ENCODE measurements at regions not wholly inside any gene's neighbourhood (a gene's known extent, or its start where the extent isn't known, plus 50 kb on each side); places are given as distances from the start of the nearest gene placed in this dataset.

DNA sequence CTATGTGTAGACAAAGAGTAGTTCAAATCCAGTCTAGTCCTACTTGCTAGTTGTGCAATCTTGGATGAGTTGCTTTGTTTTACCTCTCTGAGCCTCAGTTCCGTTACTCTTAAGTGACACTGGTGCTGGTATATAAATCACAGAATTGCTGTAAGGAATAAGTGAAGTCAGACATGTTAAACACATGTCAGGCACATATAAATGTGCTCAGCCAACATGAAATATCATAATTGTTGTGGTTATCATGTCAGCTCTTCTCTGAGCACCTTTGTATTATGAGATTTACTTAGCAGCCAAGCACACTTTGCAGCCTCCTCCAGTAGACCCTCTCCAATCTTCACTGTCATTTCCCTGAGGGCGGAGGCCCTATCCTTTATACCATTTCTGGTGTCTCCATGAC, 87.9 kb upstream of the PAK3 start:
- TF ChIP-seq, protein P1, sequence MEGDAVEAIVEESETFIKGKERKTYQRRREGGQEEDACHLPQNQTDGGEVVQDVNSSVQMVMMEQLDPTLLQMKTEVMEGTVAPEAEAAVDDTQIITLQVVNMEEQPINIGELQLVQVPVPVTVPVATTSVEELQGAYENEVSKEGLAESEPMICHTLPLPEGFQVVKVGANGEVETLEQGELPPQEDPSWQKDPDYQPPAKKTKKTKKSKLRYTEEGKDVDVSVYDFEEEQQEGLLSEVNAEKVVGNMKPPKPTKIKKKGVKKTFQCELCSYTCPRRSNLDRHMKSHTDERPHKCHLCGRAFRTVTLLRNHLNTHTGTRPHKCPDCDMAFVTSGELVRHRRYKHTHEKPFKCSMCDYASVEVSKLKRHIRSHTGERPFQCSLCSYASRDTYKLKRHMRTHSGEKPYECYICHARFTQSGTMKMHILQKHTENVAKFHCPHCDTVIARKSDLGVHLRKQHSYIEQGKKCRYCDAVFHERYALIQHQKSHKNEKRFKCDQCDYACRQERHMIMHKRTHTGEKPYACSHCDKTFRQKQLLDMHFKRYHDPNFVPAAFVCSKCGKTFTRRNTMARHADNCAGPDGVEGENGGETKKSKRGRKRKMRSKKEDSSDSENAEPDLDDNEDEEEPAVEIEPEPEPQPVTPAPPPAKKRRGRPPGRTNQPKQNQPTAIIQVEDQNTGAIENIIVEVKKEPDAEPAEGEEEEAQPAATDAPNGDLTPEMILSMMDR (IDR thresholded peaks at IDR 0.05; ENCODE audit: insufficient read depth in 1 of 2, low read depth in 1 of 2, low read length in 1 of 2, severe bottlenecking in 1 of 2, unreplicated experiment in 1 of 2), result no peak
- H3K4me3 Mint-ChIP-seq (ENCODE audit: unreplicated experiment), result no peak overlapping the region
- peaks cover 7% of the 10 kb centered on the region for H3K27me3 Mint-ChIP-seq (ENCODE audit: insufficient read depth, unreplicated experiment)
- H3K9me3 ChIP-seq, result no peaks in the 10 kb centered on the region
- H3K36me3 ChIP-seq (ENCODE audit: control insufficient read depth, insufficient read depth, low read length), result no peaks in the 10 kb centered on the region
- no peaks in the 10 kb centered on the region for H3K36me3 Mint-ChIP-seq (ENCODE audit: insufficient read depth, unreplicated experiment)
- CTCF ChIA-PET, result no interaction called here
- H3K27me3 ChIP-seq (replicated peaks; ENCODE audit: control insufficient read depth, insufficient read depth, low read length), result no peaks in the 10 kb centered on the region
- no peaks in the 10 kb centered on the region for H3K4me1 Mint-ChIP-seq (ENCODE audit: low read depth, unreplicated experiment)
- H3K4me1 ChIP-seq, result no peaks in the 10 kb centered on the region
- intact Hi-C loops (cut with micrococcal nuclease; ENCODE audit: unreplicated experiment), result no loop called here
- no peak overlapping the region for H3K4me3 ChIP-seq (ENCODE audit: low read depth, low read length)
- no peak for DNase-seq
- no peak overlapping the region for H3K27ac Mint-ChIP-seq (ENCODE audit: unreplicated experiment)
- POLR2A ChIA-PET, result no interaction called here
- no TSS peak for BruUV-seq (replicated peaks)
- H3K9me3 Mint-ChIP-seq (ENCODE audit: unreplicated experiment), result no peaks in the 10 kb centered on the region

GRCh38 chrX:111007238-111007637, 88.8 kb upstream of the PAK3 start:
- intact Hi-C loops (cut with micrococcal nuclease; ENCODE audit: unreplicated experiment), result no loop called here
- BruUV-seq (replicated peaks), result no TSS peak
- POLR2A ChIA-PET, result no interaction called here
- no peaks in the 10 kb centered on the region for H3K4me1 ChIP-seq
- H3K36me3 Mint-ChIP-seq (ENCODE audit: insufficient read depth, unreplicated experiment), result no peaks in the 10 kb centered on the region
- H3K36me3 ChIP-seq (ENCODE audit: control insufficient read depth, insufficient read depth, low read length), result no peaks in the 10 kb centered on the region
- peaks cover 7% of the 10 kb centered on the region for H3K27me3 Mint-ChIP-seq (ENCODE audit: insufficient read depth, unreplicated experiment)
- CTCF ChIA-PET, result no interaction called here
- H3K27ac Mint-ChIP-seq (ENCODE audit: unreplicated experiment), result no peak overlapping the region
- no peaks in the 10 kb centered on the region for H3K4me1 Mint-ChIP-seq (ENCODE audit: low read depth, unreplicated experiment)
- H3K4me3 ChIP-seq (ENCODE audit: low read depth, low read length), result no peak overlapping the region
- no peaks in the 10 kb centered on the region for H3K27me3 ChIP-seq (replicated peaks; ENCODE audit: control insufficient read depth, insufficient read depth, low read length)
- no peaks in the 10 kb centered on the region for H3K9me3 ChIP-seq
- TF ChIP-seq, protein P1 (IDR thresholded peaks at IDR 0.05; ENCODE audit: insufficient read depth in 1 of 2, low read depth in 1 of 2, low read length in 1 of 2, severe bottlenecking in 1 of 2, unreplicated experiment in 1 of 2), result no peak
- H3K9me3 Mint-ChIP-seq (ENCODE audit: unreplicated experiment), result no peaks in the 10 kb centered on the region
- H3K4me3 Mint-ChIP-seq (ENCODE audit: unreplicated experiment), result no peak overlapping the region
- no peak for DNase-seq

- no peak overlapping the region for H3K4me3 Mint-ChIP-seq (ENCODE audit: unreplicated experiment)
- no peaks in the 10 kb centered on the region for H3K36me3 ChIP-seq (ENCODE audit: control insufficient read depth, insufficient read depth, low read length)
- no TSS peak for BruUV-seq (replicated peaks)
- ChIA-PET CTCF (no interaction called here), POLR2A (no interaction called here)
- no peaks in the 10 kb centered on the region for H3K4me1 ChIP-seq
- H3K36me3 Mint-ChIP-seq (ENCODE audit: insufficient read depth, unreplicated experiment), result no peaks in the 10 kb centered on the region
- DNase-seq, result no peak
- no peaks in the 10 kb centered on the region for H3K9me3 ChIP-seq
- H3K27me3 ChIP-seq (replicated peaks; ENCODE audit: control insufficient read depth, insufficient read depth, low read length), result no peaks in the 10 kb centered on the region
- no peak overlapping the region for H3K27ac Mint-ChIP-seq (ENCODE audit: unreplicated experiment)
- intact Hi-C loops (cut with micrococcal nuclease; ENCODE audit: unreplicated experiment), result no loop called here
- peaks cover 7% of the 10 kb centered on the region for H3K27me3 Mint-ChIP-seq (ENCODE audit: insufficient read depth, unreplicated experiment)
- no peaks in the 10 kb centered on the region for H3K9me3 Mint-ChIP-seq (ENCODE audit: unreplicated experiment)
- no peak overlapping the region for H3K4me3 ChIP-seq (ENCODE audit: low read depth, low read length)
- TF ChIP-seq, protein P1 (IDR thresholded peaks at IDR 0.05; ENCODE audit: insufficient read depth in 1 of 2, low read depth in 1 of 2, low read length in 1 of 2, severe bottlenecking in 1 of 2, unreplicated experiment in 1 of 2), result no peak
- H3K4me1 Mint-ChIP-seq (ENCODE audit: low read depth, unreplicated experiment), result no peaks in the 10 kb centered on the region
Observed at GRCh38 chrX:111006116-111006515, 89.9 kb upstream of the PAK3 start.

Measured in Caco-2 (cell line).